Loucy (cell line): ENCODE measurements at regions not wholly inside any gene's neighbourhood (a gene's known extent, or its start where the extent isn't known, plus 50 kb on each side); places are given as distances from the start of the nearest gene placed in this dataset.

ENCODE experiments used
- EZH2phosphoT487 ChIP-seq: fragments of 200-600 bp; IDR thresholded peaks from 2 replicates; pipeline ENCODE4 v1.6.1; 2018; ENCODE audit warnings: antibody characterized with exemption, mild to moderate bottlenecking, moderate library complexity, borderline replicate concordance
- TF ChIP-seq, protein P1 (sequence below): fragments of 200-600 bp; sonication (generic); conservative IDR thresholded peaks from 2 replicates; pipeline ENCODE4 v1.5.1; 2014; ENCODE audit warnings: mild to moderate bottlenecking, antibody characterized with exemption, low read length

DNA sequence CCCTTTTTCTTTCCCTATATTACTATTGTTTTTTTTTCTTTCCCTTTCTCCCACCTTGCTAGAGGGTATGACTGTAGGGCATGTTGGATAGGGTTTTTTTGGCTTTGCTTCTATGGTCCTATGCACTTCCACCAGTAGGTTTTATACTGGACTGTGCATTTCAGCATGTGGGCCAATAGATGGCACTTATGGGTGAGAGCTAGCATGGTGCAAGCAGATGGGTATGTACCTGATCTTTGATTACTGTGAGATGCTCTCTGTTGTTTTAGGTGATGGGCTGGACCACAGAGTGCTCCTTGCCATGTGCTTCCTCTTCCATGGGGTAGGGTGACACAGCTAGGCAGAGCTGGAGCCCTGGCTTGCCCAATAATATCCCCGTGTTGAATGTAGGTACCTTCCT, 128.5 kb upstream of the CHD6 start:
- TF ChIP-seq, protein P1, sequence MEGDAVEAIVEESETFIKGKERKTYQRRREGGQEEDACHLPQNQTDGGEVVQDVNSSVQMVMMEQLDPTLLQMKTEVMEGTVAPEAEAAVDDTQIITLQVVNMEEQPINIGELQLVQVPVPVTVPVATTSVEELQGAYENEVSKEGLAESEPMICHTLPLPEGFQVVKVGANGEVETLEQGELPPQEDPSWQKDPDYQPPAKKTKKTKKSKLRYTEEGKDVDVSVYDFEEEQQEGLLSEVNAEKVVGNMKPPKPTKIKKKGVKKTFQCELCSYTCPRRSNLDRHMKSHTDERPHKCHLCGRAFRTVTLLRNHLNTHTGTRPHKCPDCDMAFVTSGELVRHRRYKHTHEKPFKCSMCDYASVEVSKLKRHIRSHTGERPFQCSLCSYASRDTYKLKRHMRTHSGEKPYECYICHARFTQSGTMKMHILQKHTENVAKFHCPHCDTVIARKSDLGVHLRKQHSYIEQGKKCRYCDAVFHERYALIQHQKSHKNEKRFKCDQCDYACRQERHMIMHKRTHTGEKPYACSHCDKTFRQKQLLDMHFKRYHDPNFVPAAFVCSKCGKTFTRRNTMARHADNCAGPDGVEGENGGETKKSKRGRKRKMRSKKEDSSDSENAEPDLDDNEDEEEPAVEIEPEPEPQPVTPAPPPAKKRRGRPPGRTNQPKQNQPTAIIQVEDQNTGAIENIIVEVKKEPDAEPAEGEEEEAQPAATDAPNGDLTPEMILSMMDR = peak; percentile 75
- no peak for TF ChIP-seq EZH2phosphoT487
